ENCODE measurements at regions not wholly inside any gene's neighbourhood (a gene's known extent, or its start where the extent isn't known, plus 50 kb on each side); places are given as distances from the start of the nearest gene placed in this dataset.

GRCh38 chr3:88408935-88409334 is 259.2 kb downstream of the C3orf38 start:
- ChIA-PET POLR2A (ENCODE audit: unreplicated experiment) (no interaction called here), CTCF (no interaction called here)
- intact Hi-C loops (cut with micrococcal nuclease) = no loop called here
- Histone ChIP-seq H3K4me1 (ENCODE audit: insufficient read depth, low read length) (no peaks in the 10 kb centered on the region), H3F3A (ENCODE audit: low read length, unreplicated experiment) (no peaks in the 10 kb centered on the region), H3K36me3 (ENCODE audit: low read depth, low read length) (no peaks in the 10 kb centered on the region), H3K4me3 (ENCODE audit: low read length) (no peak overlapping the region), H3K27ac (ENCODE audit: low read length) (no peak overlapping the region), H3K9ac (ENCODE audit: low read length) (no peak overlapping the region), H3K4me2 (ENCODE audit: low read length) (no peak overlapping the region), H2AFZ (ENCODE audit: low read length) (no peak overlapping the region), H3K27me3 (ENCODE audit: low read length) (peaks cover 41% of the 10 kb centered on the region), H3K9me2 (replicated peaks; ENCODE audit: low read length) (no peaks in the 10 kb centered on the region), H3K9me3 (ENCODE audit: low read length) (no peaks in the 10 kb centered on the region), H4K20me1 (ENCODE audit: low read length) (no peaks in the 10 kb centered on the region), H3K79me2 (ENCODE audit: low read length) (no peaks in the 10 kb centered on the region)
- no peak for TF ChIP-seq CTCF (conservative IDR thresholded peaks at IDR 0.05; ENCODE audit: low read depth, low read length)
- no peak for TF ChIP-seq EZH2 (IDR thresholded peaks at IDR 0.05; ENCODE audit: low read length, unreplicated experiment)
- TF ChIP-seq EZH2phosphoT487 (IDR thresholded peaks at IDR 0.05; ENCODE audit: borderline replicate concordance, low read length) = no peak
- DNase-seq = no peak
- no peak for ATAC-seq
- no TSS peak for BruUV-seq (replicated peaks)

- Histone ChIP-seq H3K4me1 (ENCODE audit: insufficient read depth, low read length) (no peaks in the 10 kb centered on the region), H2AFZ (ENCODE audit: low read length) (no peak overlapping the region), H4K20me1 (ENCODE audit: low read length) (no peaks in the 10 kb centered on the region), H3K9ac (ENCODE audit: low read length) (no peak overlapping the region), H3K27me3 (ENCODE audit: low read length) (peaks cover 32% of the 10 kb centered on the region), H3K79me2 (ENCODE audit: low read length) (no peaks in the 10 kb centered on the region), H3K9me2 (replicated peaks; ENCODE audit: low read length) (no peaks in the 10 kb centered on the region), H3K4me3 (ENCODE audit: low read length) (no peak overlapping the region), H3F3A (ENCODE audit: low read length, unreplicated experiment) (no peaks in the 10 kb centered on the region), H3K4me2 (ENCODE audit: low read length) (no peak overlapping the region), H3K9me3 (ENCODE audit: low read length) (no peaks in the 10 kb centered on the region), H3K27ac (ENCODE audit: low read length) (no peak overlapping the region), H3K36me3 (ENCODE audit: low read depth, low read length) (no peaks in the 10 kb centered on the region)
- ChIA-PET POLR2A (ENCODE audit: unreplicated experiment) (no interaction called here), CTCF (no interaction called here)
- TF ChIP-seq EZH2 (IDR thresholded peaks at IDR 0.05; ENCODE audit: low read length, unreplicated experiment) = no peak
- no peak for TF ChIP-seq EZH2phosphoT487 (IDR thresholded peaks at IDR 0.05; ENCODE audit: borderline replicate concordance, low read length)
- no peak for TF ChIP-seq CTCF (conservative IDR thresholded peaks at IDR 0.05; ENCODE audit: low read depth, low read length)
- DNase-seq = no peak
- ATAC-seq = no peak
- intact Hi-C loops (cut with micrococcal nuclease) = no loop called here
- no TSS peak for BruUV-seq (replicated peaks)
These were observed 260.5 kb downstream of the C3orf38 start for GRCh38 chr3:88410259-88410658.

- POLR2A ChIA-PET (ENCODE audit: unreplicated experiment) = no interaction called here
- CTCF ChIA-PET = no interaction called here
These were observed 262.6 kb downstream of the C3orf38 start for GRCh38 chr3:88412346-88412745.

More at GRCh38 chr3:88412346-88412745, 262.6 kb downstream of the C3orf38 start:
- Histone ChIP-seq H3K9me2 (replicated peaks; ENCODE audit: low read length) (no peaks in the 10 kb centered on the region), H3K4me3 (ENCODE audit: low read length) (no peak overlapping the region), H3K27ac (ENCODE audit: low read length) (no peak overlapping the region), H3K9ac (ENCODE audit: low read length) (no peak overlapping the region), H3K4me1 (ENCODE audit: insufficient read depth, low read length) (no peaks in the 10 kb centered on the region), H3K36me3 (ENCODE audit: low read depth, low read length) (no peaks in the 10 kb centered on the region), H3K9me3 (ENCODE audit: low read length) (no peaks in the 10 kb centered on the region), H3K27me3 (ENCODE audit: low read length) (peaks cover 15% of the 10 kb centered on the region), H3K4me2 (ENCODE audit: low read length) (no peak overlapping the region), H3F3A (ENCODE audit: low read length, unreplicated experiment) (no peaks in the 10 kb centered on the region), H4K20me1 (ENCODE audit: low read length) (no peaks in the 10 kb centered on the region), H2AFZ (ENCODE audit: low read length) (no peak overlapping the region), H3K79me2 (ENCODE audit: low read length) (no peaks in the 10 kb centered on the region)
- TF ChIP-seq EZH2phosphoT487 (IDR thresholded peaks at IDR 0.05; ENCODE audit: borderline replicate concordance, low read length) (no peak), EZH2 (IDR thresholded peaks at IDR 0.05; ENCODE audit: low read length, unreplicated experiment) (no peak), CTCF (conservative IDR thresholded peaks at IDR 0.05; ENCODE audit: low read depth, low read length) (no peak)
- ATAC-seq (no peak), DNase-seq (no peak)
- no TSS peak for BruUV-seq (replicated peaks)
- intact Hi-C loops (cut with micrococcal nuclease) = no loop called here

All from PC-3 (cell line).